ENCODE measurements at regions not wholly inside any gene's neighbourhood (a gene's known extent, or its start where the extent isn't known, plus 50 kb on each side); places are given as distances from the start of the nearest gene placed in this dataset.

DNA sequence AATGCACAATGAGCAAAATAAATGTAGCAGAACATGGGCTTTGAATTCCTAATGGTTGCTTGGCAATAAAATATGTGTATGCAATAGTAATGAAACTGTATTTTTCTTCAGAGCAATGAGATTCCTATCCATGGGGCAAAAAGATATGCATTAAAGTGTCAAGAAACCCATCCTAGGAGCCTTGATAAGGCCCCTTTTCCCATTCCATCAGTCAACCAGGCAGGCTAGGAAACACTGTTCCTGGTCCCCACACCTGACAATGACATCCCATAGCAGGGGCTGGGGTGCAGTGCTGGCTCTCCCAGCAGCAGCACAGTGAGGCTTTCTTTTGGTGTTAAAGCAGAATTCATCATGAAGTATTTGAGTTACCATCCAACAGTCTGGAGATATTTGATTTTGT is 113.3 kb upstream of the AGTR1 start:
- no TSS peak for BruUV-seq (replicated peaks)
- Histone ChIP-seq H3K27me3 (ENCODE audit: control insufficient read depth, insufficient read depth, low read length) (no peaks in the 10 kb centered on the region), H4K8ac (ENCODE audit: low read depth in 2 of 2, low read length in 2 of 2) (no peak overlapping the region), H3K4me3 (ENCODE audit: insufficient read depth, low read depth, low read length) (no peak overlapping the region), H2AK5ac (ENCODE audit: low read depth, low read length) (no peak overlapping the region), H3K14ac (replicated peaks; ENCODE audit: low read depth, low read length) (no peak overlapping the region), H2AFZ (replicated peaks; ENCODE audit: low read length, poor library complexity) (no peak overlapping the region), H4K91ac (ENCODE audit: insufficient read depth, low read depth, low read length) (no peak overlapping the region), H3K23ac (ENCODE audit: low read depth, low read length) (no peak overlapping the region), H2BK5ac (ENCODE audit: low read depth, low read length, poor library complexity, severe bottlenecking) (no peak overlapping the region), H4K5ac (ENCODE audit: low read depth, low read length) (no peak overlapping the region), H3K36me3 (ENCODE audit: control insufficient read depth, insufficient read depth, low read length) (no peaks in the 10 kb centered on the region), H3K79me1 (ENCODE audit: low read depth in 1 of 2, low read length in 2 of 2) (no peaks in the 10 kb centered on the region), H2AK9ac (replicated peaks; ENCODE audit: low read depth, low read length, poor library complexity) (no peak overlapping the region), H2BK20ac (ENCODE audit: low read depth, low read length) (no peak overlapping the region), H4K20me1 (ENCODE audit: insufficient read depth, low read length) (no peaks in the 10 kb centered on the region), H3K9me3 (ENCODE audit: control insufficient read depth, insufficient read depth, low read length) (no peaks in the 10 kb centered on the region), H3K9me1 (ENCODE audit: insufficient read depth, low read length) (no peaks in the 10 kb centered on the region), H3K56ac (ENCODE audit: extremely low read depth, insufficient read depth, low read length) (no peak overlapping the region), H3K27ac (ENCODE audit: insufficient read depth, low read length) (no peak overlapping the region), H2BK120ac (ENCODE audit: low read depth, low read length) (no peak overlapping the region), H3K18ac (ENCODE audit: low read depth, low read length) (no peak overlapping the region), H3K9ac (ENCODE audit: low read depth, low read length) (no peak overlapping the region), H3K4me2 (ENCODE audit: low read depth, low read length) (no peak overlapping the region), H2BK15ac (ENCODE audit: low read depth, low read length) (no peak overlapping the region), H3K4ac (ENCODE audit: low read depth, low read length) (no peak overlapping the region), H3K4me1 (ENCODE audit: control insufficient read depth, insufficient read depth, low read length) (no peaks in the 10 kb centered on the region)
- dilution Hi-C loops (cut with HindIII; ENCODE audit: low sequenced_read_pairs, unreplicated experiment) (no loop called here), intact Hi-C loops (cut with micrococcal nuclease) (no loop called here), in situ Hi-C loops (cut with MboI; ENCODE audit: low sequenced_read_pairs) (no loop called here)
- POLR2A ChIA-PET (ENCODE audit: unreplicated experiment) = no interaction called here
- TF ChIP-seq POLR2A (IDR thresholded peaks at IDR 0.05; ENCODE audit: low read depth, low read length) = no peak
- no peak for TF ChIP-seq SMC3 (IDR thresholded peaks at IDR 0.05; ENCODE audit: low read depth, low read length)
- TF ChIP-seq, protein P1, sequence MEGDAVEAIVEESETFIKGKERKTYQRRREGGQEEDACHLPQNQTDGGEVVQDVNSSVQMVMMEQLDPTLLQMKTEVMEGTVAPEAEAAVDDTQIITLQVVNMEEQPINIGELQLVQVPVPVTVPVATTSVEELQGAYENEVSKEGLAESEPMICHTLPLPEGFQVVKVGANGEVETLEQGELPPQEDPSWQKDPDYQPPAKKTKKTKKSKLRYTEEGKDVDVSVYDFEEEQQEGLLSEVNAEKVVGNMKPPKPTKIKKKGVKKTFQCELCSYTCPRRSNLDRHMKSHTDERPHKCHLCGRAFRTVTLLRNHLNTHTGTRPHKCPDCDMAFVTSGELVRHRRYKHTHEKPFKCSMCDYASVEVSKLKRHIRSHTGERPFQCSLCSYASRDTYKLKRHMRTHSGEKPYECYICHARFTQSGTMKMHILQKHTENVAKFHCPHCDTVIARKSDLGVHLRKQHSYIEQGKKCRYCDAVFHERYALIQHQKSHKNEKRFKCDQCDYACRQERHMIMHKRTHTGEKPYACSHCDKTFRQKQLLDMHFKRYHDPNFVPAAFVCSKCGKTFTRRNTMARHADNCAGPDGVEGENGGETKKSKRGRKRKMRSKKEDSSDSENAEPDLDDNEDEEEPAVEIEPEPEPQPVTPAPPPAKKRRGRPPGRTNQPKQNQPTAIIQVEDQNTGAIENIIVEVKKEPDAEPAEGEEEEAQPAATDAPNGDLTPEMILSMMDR (conservative IDR thresholded peaks at IDR 0.05; ENCODE audit: low read depth, low read length) = no peak
- TF ChIP-seq RCOR1 (IDR thresholded peaks at IDR 0.05; ENCODE audit: insufficient replicate concordance, low read length) = no peak
- TF ChIP-seq CEBPB (IDR thresholded peaks at IDR 0.05; ENCODE audit: low read depth, low read length) = no peak
- no peak for TF ChIP-seq FOS (IDR thresholded peaks at IDR 0.05; ENCODE audit: low read depth, low read length)
- TF ChIP-seq, protein P2, sequence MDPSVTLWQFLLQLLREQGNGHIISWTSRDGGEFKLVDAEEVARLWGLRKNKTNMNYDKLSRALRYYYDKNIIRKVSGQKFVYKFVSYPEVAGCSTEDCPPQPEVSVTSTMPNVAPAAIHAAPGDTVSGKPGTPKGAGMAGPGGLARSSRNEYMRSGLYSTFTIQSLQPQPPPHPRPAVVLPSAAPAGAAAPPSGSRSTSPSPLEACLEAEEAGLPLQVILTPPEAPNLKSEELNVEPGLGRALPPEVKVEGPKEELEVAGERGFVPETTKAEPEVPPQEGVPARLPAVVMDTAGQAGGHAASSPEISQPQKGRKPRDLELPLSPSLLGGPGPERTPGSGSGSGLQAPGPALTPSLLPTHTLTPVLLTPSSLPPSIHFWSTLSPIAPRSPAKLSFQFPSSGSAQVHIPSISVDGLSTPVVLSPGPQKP (IDR thresholded peaks at IDR 0.05; ENCODE audit: borderline replicate concordance, low read depth, low read length) = no peak
- no peak for TF ChIP-seq RAD21 (IDR thresholded peaks at IDR 0.05; ENCODE audit: low read length)
- TF ChIP-seq CHD1 (IDR thresholded peaks at IDR 0.05; ENCODE audit: low read depth, low read length) = no peak
- no peak for TF ChIP-seq MAFK (IDR thresholded peaks at IDR 0.05; ENCODE audit: low read depth, low read length)
- no peak for TF ChIP-seq NFE2L2 (IDR thresholded peaks at IDR 0.05; ENCODE audit: low read depth, low read length)
- CTCF ChIA-PET = no interaction called here
- DNase-seq (no peak), ATAC-seq (ENCODE audit: low read depth) (no peak)

All from IMR-90 (cell line).